Epidermal melanocyte (primary cell): ENCODE measurements at regions not wholly inside any gene's neighbourhood (a gene's known extent, or its start where the extent isn't known, plus 50 kb on each side); places are given as distances from the start of the nearest gene placed in this dataset.

Experiments used
- DNase-seq: peaks from one replicate; pipeline ENCODE4 v3.0.0; 2011; ENCODE audit warnings: low spot score; ENCODE audit not compliant: insufficient read length

DNA sequence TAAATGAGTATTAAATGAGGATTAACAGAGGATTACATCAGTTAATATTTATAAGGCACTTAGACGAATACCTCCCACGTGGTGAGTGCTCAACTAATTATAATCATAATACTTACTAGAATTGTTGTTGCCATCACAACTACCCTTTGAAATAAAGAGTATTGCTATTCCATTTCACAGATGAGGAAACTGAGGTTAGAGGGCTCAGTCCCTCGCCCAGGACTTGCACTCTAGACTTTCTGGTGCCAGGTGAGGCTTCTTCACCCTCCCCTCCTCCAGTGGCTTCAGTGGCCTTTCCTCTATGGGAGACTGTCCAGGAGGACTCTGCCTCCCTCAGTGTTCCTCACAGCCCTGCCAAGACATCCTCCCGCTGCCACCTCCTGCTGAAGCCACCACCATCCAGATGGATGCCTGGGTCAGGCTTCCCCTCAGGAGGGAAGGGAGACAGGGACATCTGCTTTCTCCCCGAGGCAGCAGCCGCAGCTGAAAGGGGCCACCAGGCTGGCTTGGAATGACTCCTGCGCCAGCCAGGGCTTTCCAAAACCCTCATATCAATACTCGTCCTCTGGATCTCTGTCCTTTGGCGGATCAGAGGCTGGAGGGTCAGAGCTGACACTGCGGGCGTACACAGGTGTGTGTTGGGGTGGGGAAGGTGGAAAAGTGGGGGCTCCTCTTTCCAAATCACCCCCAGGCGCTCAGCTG is 580.1 kb downstream of the BUD13 start:
- DNase-seq = no peak

DNA sequence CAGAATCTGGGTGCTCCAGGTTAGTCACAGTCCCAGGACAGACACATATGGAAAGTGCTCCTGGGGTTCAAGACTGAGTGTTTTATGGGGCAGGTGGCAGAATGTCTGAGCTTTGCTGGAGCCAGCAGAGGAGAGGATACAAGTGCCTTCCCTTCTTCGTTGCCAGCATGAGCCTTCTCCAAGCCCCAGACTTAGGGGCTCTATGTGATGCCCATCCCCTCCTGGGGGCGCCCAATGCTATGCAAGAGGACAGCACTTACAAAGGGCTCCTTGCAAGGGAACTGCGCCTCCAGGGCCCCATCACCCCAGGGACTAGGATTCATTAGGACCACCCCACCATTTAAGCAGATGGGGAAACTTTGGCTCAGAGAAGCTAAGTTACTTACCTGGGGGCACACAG is 581.9 kb downstream of the BUD13 start:
- DNase-seq = no peak

DNA sequence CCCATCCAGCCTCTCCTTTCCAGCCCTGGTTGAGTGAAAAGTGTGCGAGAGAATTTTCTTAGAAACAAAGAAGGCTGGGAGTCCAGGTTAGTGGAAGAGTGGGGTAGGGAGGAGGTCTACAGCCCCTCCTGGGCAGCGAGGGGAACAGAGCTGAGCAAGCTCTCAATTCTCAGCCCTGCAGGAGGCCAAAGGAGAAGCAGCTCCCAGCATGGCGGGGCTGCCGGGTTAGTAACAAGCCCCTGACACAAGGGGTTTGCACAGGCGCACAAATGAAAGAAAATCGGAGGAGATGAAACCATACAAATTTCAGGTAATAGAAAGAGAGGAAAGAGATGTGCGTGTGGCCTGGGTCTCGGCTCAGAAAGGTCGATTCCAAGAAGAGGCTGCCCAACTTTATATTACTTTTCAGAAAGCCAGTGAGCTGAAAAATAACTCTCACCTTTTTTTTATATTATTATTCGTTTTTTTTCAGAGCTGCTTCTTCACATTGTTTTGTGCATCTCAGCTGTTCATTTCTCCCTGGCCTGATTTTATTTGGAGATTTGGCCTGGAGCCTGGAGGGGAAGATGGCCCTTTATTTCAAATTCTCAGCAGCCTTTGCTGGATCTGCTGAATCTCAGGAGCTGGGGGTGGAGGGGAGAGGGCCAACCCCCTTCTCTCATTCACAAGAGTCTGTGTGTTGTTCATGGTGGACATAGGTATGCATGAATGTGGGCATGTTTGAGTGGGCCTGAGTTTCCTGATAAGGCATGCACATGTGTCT is 583.2 kb downstream of the BUD13 start:
- DNase-seq = no peak

DNA sequence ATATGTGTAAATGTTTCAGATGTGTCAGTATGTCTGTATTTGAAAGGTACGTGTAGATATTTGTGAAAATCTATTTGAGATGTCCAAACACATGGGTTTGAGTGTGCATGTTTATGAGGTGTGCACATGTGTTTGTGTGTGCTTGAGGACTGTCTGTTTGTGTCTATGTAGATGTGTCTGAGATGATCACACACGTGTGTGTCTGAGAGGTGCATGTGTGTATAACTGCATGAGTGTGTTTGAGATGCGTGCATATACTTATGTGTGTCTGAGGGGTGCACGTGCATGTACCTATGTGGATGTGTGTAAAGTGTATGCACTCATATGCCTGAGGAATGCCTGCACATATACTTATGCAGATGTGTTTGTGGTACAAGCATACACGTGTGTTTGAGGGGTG is 584.4 kb downstream of the BUD13 start:
- no peak for DNase-seq

DNA sequence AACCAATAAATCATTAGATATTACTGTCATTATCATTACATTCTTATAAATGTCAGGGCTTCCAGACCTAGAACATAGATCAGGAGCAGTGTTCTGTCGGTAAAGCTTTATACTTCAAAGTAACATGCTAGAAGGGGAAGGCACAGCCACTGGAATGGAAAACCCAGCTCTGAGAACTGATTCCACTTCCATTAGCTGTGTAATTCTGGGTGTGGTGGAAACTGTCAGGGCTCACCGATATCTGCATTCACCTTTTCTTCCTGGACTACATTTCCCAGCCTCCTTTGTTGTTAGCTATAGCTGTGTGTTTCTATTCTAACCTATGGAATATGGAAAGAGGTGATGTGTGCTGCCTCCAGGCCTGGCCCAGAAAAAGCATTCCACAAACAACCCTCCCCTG is 585.8 kb downstream of the BUD13 start:
- no peak for DNase-seq

DNA sequence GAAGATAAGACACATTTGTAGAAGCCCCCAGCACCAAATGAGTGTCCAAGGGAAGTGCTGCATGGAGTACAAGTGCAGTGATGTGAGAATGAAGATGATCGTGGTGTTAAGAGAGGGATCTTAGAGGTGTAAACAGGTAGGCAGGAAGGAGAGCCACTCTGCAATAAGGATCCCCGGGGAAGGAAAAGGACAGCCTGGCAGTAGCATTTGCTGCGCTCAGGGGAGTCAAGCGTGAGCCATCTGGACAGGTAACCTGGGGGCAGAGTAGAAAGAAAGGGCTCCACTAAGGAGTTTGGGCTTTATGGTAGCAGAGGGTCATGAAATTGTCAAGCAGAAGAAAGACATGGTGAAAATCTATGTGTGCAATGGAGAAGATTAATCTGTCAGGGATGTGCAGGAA is 587.2 kb downstream of the BUD13 start:
- DNase-seq = no peak

DNA sequence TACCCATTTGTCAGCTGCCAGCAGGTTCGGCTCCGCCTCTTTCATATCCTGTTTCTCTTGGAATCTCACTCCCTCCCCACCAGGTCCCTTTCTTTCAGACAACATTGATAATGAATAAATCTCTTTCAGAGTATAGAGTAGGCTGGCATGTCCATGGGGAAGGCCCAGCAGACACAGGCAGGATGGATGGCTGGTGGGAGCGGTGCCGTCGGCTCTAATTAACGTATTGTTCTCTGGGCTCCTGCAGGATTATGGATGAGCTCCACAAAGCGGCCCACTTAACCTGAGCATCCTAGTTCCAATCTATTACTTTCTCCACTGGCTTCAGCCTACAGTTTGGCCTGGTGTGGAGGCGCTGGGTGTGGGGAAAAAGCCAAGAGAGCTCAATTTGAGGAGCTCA is 588.0 kb downstream of the BUD13 start:
- DNase-seq = no peak

DNA sequence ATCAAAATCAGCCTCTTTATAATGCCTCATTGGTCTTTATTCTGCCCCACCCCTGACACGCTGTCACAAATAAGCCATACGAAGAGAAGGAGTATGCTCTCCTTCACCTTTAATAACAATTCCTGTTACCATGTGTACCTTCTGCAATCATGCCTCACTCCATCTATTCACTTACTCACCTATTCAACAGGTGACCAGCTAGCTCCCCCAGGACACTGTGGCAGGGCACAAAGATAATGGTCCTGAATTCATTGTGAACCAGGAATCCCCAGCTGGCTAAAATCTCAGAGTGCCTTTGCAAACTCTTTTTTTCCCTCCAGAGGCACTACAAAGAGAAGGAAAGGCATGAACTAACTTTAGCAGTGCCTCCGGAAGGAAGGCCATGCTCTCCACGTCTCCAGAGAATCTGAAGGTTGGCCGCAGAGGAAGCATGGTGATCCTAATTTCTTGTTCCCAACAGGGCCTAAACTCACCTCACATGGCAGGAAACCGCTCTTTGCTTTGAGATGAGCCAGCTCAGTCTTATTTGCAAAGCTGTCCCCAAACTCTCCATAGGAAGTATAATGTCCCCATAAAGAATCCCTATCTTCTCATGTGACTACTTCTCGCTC is 590.3 kb downstream of the BUD13 start:
- no peak for DNase-seq

DNA sequence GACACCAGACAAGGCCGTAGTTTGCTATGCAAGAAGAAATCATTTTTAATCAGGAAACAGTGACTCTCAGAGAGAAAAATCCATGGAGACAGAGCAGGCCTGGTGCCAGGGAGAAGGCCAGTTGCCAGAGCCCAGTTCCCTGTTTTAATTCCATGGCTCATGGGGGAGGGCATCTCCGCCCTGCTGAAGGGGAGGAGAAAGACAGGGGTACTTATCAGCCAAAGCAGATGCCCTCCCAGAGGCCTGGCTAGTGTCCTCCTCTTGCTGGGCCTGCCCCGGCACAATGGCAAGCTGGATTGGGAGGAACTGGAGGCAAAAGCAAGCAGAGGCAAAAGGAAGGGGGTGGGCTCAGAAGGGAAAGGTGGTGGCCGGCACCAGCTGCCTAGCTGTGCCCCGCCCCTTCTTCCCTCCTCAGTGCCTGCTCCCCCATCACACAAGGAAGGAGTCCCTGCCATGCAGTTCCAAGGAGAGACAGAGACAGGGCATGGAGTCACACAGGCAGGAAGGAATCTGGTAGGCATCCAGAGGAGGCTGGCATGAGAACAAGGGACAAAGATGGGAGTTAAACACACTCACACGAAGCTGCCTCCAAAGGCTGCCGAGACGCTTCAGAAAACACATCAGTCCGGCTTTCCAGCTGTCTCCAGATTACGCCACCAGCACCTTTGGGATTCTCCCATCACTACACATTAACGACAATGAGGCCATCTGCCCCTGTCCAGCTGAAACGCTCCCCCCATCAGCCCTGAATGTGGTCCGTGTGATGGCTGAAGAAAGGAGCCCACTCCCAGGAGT is 591.8 kb downstream of the BUD13 start:
- no peak for DNase-seq

DNA sequence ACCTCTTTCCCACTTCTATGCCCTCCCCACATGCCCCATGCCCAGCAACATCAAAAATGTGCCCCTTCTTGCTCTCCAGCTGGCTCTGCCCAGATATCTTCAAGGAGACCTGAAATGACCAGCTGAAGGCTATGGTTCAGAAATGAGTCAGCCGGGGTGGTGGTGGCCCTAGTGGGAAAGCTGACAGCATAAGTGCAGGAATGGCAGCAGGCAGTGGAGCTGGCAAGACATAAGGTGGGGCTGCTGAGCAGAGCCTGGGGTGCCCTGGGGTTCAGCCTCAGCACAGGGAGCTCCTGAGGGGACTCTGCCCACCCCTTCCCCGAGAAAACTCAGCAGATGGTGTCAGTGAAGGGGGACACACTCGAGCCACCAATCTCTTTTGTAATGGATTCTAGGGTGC is 593.4 kb downstream of the BUD13 start:
- no peak for DNase-seq

DNA sequence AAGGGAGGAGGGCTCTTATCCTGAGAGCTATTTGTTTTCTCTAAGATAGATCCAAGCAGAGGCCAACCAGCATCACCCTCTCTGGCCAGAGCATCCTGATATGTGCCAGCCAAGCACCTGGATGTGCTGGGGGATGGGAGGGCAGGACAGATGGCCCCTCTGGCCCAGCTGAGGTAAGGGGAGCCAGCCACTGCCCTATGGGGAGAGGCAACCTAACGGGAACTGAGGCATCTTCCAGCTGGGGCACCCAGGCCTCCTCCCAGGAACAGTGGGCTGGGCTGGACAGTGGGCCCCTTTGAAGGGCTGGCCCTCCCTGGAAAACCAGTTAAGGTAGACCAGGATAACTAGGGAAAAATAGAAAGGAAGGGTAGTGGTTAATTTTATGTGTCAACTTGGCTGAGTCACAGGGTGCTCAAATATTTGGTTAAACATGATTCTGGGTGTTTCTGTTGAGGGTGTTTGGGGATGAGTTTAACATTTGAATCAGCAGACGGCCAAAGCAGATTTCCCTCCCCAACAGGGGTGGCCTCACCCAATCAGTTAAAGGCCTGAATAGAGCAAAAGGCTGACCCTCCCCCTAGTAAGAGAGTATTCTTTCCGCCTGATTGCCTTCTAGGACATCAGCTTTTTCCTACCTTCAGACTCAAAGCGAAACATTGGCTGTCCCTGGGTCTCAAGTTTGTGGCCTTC is 595.1 kb downstream of the BUD13 start:
- no peak for DNase-seq

DNA sequence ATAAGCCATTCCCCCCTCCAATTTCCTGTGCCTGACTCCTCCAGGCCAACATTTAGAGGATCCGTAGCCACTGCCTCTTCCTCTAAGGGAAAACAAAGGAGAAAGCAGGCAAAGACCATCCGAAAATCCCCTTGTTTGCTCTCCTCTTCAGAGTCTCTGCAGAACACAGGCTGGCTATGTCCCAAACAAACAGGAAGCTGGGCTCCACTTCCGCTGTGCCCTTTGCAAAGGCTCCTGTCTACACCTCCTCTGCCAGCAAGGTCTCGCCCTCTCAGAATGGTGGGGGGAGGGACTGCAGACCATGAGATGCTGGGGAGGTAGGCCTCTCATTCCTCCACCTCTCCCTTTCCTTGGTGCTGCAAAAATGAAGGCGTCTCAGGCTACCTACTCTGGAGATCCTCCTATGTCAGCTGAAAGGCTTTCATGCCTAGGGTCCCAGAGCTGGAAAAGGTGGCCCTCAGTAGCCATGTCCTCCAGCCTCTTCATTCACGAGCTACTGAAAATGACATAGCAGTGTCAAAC is 596.2 kb downstream of the BUD13 start:
- DNase-seq = no peak

DNA sequence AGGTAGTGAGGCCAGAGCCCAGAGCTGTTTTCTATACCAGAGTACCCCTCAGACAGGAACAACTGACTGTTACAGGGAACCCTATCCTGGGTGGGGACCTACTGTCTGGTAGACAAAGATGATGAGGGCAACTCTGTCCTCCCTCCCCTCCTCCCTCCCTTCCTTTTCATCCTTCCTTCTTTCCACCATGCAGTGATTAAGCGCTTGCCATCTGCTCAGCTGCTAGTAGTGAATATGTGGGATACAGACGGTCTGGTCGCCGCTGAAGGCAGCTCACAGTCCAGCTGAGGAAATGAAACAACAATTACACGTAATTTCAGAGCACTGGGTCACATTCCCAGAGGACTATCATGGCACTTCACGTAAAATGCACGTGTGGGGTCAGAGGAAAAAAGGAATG is 597.1 kb downstream of the BUD13 start:
- DNase-seq = no peak

DNA sequence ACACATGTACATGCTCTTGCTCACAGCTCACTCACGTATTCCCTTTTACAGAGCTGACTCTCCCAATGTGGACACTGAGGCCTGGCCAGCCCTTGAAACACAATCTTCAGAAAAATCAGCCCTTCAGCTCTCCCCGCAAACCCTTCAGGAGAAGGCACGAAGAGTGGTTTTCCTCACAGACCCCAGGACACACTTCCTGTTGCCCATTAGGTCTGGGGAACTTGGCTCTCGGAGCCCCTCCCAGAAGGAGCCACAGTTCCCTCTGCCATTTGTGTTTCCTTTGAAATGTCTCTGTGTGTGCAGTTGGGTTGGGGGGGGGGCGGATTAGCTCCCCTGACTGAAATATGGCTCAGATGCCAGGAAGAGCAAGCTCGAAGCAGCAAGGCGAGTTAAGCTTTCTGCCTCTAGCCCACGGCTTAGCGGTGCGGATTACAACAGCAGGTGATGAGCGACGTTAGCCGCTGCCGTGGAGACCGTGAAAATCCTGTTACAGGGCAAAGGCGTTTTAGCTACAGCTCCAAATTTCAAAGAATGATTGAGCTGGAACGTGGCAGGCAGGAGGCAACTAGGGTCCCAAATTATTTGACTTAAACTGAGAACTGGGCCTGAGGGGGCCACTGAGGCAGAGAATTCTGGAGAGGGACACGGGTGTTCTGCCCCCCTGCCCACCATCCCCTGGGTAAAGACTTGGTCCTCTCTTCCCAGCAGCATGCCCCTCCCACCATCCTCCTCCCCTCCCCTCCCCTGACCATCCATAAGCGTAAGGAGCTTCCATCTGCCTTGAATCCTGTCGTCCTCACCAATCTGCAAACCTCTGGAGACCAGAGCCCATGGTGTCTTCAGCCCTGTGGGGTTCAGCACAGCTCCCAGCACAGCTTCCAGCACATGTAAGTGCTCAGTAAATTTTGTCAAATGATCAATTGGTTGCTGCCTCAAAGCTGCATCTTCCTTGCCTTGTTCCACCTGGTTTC is 598.6 kb downstream of the BUD13 start:
- no peak for DNase-seq

DNA sequence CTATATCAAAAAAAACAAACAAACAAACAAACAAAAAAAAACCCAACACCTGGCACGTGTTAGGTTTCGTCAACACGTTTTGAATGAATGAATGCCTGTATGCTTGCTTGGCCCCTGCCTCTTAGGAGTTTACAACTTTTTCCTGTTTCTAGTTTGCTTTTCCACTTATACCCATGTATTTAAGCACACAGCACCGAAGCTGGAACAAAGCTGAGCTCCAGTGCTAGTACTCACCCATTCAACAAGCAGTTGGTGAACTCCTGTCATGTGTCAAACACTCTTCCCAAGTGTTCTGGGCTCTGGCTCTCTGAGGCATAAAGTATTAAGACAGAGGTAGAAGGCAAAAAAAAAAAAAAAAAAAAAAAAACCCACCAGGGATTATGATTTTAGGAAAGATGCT is 599.3 kb downstream of the BUD13 start:
- DNase-seq = no peak

DNA sequence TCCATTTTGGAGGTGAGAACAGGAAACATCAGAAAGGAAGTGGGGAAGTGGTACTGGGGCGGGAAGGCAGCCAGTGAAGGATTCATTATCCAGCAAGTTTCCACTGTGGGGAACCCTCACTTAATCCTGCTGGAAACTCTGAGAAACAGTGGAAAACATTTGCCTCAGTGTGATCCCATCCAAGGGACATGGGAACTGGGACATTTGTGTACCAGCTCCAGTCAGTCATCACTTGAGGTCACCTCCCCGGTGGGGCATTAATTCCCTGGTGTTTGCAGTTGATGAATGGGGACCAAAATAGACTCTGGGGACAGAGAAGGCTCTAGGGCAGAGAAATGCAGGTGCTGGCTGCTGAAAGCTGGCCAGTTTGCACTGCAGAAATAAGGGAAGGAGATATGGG is 599.9 kb downstream of the BUD13 start:
- DNase-seq = no peak

DNA sequence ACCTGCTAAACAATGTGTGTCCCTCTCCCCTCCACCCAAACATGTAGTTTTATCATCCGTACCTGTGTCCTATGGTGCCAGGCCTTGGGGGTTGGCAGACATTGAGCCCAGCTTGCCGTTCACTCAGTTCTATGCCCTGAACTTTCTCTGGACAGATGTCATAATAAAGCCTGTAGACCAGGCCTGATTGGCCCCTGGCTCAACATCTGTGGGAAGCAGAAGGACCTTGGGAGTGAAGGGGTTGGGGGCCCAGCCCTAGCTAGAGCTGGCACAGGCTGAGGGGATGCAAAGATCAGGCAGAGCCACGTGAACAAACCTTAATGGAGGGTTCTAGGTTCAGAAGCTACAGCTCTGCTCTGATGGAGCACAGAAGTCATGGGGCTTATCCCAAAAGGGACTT is 600.6 kb downstream of the BUD13 start:
- no peak for DNase-seq

DNA sequence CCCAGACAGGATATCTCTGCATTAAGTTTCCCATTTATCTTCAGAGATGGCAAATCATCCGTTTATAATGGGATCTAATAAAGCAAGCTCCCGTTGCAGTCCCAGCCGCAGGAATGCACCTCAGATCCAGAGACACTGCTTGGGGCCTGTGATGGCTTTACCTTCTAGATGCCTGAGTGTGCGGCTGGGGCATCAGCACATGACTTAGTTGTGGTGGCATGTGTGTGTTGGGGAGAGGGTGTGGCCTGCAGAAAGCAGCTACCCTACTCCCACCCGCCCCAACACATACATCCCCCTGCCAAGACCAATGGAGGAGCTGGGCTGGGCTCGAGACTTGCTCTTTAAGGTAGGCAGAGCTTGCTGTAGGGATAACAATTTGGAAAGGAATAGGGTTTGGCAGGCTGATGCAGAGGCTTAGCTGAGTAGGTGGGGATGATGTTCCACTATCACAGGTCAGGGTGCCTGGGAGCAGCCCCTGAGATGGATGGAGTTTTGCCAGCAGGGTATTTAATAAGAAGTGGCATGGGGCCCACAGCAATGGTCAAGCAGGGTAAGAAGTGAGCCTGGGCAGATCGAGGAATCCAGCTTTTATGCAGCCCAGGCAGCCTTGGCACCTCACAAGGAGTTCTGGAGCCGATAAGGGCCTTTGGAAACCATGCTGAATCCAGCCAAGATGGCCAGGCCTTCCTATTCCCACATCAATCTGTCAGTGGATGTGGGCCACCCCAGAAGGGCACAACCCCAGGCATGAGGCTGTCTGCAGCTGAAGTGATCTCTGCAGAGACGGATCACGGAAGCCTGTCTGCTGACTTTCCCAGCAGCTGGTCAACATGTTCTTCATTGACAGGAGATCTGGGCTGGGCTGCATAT is 601.3 kb downstream of the BUD13 start:
- no peak for DNase-seq

DNA sequence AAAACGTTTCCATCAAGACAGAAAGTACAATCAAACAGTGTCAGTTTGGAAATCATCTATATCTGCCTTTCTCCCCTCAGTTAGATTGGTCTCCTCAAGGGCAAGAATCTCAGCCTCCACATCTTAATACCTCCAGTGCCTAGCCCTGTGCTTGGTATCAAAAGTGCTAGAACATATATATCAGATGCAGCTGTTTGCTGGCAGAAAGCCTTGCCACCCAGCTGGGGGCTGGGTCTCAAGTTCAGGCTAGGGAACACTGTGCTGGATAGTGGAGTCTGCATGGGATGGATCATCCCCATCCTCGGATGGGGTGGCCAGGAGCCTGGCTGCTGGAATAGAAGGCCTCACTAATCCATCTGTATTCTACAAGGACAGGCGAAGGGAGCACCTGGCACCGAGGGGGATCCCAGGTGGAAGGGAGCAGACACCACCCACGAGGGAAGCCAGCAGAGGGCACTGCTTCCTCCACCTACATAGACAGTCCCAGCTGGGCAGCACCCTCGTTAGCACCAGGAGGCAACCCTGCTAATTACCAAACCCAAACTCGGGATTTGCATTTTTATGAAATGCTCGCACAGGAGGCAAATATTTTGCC is 602.2 kb downstream of the BUD13 start:
- DNase-seq = no peak
